Activated gamma-delta T cell (primary cell): ENCODE measurements at regions not wholly inside any gene's neighbourhood (a gene's known extent, or its start where the extent isn't known, plus 50 kb on each side); places are given as distances from the start of the nearest gene placed in this dataset.

Source experiments
- DNase-seq: peaks from one replicate; lab custom pipeline; 2025; lab: John Stamatoyannopoulos, UW

- DNase-seq = no peak
Measured at GRCh38 chr22:49018601-49019000, 809.1 kb downstream of the BRD1 start.

DNA sequence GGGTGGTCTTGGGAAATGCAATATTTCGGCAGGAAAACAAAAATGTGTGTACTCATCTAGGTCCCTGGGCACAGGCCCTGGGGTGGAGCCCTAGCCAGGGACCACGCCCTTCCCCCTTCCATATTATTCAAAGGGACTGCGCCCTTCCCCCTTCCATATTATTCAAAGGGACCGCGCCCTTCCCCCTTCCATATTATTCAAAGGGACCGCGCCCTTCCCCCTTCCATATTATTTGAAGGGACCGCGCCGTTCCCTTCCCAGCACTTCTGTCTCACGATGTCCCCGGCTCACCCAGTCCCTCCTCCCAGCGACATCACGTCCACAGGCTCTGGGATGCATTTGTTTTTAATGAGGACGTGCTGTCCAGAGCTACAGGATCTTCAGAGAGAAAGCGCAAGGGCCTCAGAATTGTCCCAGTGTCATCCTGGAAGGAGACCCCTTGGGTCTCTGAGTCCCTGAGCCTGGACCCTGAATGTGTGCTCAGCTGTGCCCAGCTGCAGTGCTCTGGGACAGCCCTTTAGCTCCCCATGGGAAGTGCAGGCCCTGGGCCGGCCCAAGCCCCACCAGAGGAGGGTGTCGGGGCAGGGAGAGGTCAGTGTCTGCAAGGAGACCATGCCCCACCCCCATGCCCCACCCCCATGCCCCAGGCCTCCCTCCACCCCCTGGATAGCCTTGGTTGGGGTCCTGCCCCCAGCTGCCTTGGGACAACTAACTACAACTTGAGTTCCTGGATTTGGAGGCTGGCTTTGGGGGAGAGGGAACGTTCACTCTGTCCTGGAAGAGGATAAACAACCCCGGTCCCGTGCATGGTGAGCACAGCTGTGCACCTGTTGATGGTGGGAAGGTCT, 810.0 kb downstream of the BRD1 start:
- DNase-seq = no peak

GRCh38 chr22:49016909-49017481, 810.7 kb downstream of the BRD1 start:
- DNase-seq = no peak

DNA sequence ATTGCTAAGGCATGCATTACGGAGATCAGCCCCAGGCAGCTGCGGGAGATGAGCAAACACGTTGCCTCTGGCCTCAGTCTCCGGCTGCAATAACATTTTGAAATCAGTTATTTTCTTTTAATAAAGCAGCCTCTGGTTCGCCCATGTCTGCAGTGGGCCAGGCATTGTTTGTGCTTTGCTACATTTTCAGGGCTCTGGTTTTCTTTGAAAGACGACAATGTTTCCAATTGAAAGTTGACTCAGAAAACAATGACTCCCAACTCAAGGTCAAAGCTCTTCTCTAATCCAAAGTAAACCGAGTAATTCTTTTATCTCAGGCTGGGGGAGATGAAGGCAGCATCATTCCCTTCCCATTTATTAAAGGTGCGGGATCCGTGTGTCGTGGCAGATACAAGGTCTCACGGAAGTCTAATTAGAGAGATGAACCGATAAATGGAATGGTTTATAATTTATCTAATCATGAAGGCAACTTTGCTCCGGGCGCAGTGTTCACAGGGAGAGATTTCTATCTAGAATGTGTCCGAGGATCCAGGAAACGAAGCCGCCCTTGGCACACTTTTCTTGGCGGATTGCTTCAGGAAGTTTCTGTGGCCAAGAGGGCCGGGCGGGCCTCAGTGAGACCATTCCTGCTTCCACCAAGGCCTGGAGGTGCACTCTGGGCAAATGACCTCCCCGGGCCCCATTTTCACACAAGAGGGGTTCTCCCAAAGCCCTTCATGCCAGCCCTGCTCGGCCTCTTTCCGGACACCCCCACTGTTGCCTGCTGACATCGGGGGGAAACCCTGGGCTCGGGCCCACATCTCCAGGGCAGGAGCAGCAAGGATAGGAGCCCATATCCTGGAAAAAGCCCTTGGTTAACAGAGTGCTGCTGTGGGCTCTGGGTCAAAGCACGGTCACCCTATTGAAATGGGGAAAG, 811.4 kb downstream of the BRD1 start:
- DNase-seq = no peak

DNA sequence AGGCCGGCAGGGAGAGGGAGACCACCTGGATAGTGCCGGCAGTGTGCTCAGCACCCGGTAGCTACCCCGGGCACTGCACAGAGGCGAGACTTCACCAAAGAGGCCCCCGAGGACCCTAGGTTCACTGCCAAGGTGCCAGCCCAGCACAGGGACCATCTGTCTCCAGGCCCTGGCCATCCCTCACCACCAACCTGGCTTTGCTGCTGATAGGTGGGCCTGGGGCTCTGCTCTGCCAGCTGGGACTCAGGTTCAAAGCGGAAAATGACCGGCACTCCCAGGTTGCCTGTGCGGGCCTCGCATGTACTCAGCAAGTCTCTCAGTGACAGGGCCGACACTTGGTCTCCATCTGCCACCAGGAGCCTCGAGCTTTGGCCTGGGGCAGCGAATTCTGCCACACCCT, 812.2 kb downstream of the BRD1 start:
- DNase-seq = no peak

- no peak for DNase-seq
Measured at GRCh38 chr22:49014227-49015201, 813.2 kb downstream of the BRD1 start.

GRCh38 chr22:49013707-49014106, 814.0 kb downstream of the BRD1 start:
- DNase-seq = no peak

DNA sequence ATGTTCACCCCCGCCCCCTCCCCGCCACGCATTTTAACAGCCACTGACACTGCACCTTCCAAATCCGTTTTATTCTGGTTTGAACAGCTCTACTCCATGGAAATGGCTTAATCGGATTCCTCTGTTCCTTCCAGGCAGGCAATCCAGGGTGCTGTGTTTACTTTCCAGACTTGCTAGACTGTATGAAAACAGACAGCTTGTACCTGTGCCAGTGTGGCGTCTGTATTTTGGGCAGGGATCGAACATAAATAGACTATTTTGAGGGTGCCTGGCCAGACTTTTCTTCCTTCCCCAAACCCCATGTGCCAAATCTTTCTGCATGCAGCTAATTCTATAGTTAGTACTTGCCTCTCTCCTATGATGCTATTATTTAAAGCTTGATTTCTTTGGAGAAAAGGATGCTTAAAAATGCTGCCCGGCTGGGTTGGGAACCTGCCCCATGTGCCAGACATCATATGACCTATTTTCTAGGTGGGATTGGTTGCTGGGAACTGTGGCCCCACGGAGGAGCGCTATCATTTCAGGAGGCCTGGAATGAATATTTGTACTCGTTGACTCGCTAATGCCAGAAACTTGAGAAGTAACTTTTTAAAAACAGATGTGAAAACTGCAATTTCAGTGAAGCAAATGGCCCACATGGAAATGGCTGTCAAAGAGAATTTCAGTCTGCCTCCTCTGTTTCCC, 814.8 kb downstream of the BRD1 start:
- DNase-seq = no peak

- DNase-seq = no peak
Measured at GRCh38 chr22:49011769-49012648, 815.7 kb downstream of the BRD1 start.

DNA sequence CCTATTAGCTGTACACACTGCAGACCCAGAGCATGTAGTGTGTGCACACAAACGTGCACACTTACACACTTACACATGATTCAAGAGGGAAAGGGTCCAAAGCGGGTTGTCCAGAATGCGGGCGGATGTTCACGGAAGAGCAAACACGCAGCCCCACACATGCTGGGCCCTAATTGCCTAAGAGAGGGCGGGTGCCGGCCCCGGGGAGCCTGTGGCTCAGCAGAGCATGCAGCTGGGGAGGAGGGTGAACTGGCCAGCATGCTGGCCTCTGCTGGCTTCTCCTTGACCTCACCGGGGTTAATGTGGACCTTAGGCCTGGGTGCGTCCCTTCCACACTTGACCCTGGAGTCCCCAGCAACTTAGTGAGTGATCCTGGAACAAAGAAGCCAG, 816.3 kb downstream of the BRD1 start:
- no peak for DNase-seq

DNA sequence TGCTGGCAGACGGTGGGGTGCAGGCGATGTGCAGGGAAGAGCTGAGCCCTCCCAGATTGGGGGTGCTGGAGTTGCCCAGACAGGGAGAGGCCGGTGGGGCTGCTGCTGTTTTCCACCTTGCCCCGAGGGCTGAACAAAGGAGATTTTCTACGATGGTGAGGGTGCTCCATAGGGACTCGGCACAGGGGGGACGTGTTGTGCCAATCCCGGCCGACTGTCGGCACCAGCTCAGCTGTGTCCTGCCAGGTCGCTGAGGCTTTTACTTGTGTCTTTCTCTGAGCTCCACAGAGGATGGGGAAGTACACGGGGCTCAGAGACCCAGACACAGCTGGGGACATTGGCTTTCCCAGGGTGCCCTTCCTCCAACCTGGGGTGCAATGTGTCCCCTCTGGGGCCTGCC, 816.8 kb downstream of the BRD1 start:
- no peak for DNase-seq

DNA sequence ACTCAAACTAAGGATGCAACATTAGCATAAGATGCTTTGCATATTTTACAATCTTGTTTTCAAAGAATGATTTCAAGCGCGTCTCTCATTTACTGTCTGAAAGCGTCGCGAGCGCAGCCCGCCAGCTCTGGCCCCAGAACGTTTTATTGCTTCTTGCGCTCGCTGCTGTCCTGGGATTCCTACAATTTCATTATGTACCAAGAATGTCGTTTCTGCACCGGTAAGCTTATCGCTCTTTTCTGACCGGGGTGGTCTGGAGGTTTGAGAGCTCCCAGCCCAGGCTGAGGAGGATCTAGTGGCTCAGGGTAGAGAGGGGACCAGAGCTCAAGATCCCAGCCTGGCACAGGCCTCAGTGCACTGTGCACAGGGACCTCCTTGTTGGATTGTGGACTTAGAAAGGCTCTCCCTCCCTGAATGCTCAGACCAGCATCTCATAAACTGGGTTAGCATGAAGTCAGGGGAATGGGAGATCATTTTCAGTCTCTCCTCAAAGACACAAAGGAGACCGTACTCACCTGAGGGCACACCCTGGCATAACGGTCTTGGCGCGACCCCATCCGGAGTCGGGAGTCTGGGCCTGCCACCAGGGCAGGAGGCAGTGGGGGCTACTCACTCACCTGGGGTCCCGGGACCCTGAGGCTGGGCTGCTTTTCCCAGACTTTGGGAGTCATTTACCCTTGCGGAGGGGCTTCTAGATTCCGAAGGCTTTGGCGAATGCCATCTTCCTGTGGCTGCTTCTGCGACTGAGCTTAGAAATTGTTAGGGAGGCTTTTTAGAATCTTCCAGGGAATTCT, 817.4 kb downstream of the BRD1 start:
- DNase-seq = no peak

GRCh38 chr22:49009359-49010063, 818.2 kb downstream of the BRD1 start:
- DNase-seq = no peak

- no peak for DNase-seq
Measured at GRCh38 chr22:49008682-49009235, 818.9 kb downstream of the BRD1 start.

DNA sequence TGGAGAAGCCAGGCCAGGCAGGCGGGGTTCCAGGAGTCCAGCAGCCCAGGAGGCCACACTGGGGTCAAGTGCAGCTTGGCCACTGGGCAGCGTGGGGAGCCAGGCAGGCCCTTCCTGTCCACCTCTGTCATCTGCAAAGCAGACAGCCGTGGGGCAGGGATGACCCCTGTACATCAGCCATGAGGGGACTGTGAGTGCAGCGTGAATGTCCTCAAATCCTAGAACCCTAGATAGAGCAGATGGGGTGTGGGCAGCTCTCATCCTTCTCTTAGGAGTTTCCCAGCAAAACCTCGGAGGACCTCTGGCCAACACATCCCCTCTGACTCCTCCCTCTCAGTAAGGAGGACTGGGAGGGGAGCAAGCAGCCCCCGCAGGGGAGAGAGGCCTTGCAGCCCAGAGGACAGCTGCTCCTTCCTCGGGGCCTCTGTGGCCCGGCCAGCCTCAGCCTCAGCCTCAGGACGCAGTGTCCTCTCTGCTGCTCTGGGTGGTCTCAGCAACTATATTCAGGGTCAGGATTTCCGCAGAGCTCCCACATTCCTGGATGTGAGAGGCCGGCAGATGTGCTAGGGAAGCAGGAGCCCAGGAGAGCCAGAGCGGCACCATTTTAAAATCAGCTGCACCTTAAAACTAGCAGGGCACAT, 820.5 kb downstream of the BRD1 start:
- no peak for DNase-seq

- DNase-seq = no peak
Measured at GRCh38 chr22:49006207-49007012, 821.3 kb downstream of the BRD1 start.

- DNase-seq = no peak
Measured at GRCh38 chr22:49005557-49005956, 822.1 kb downstream of the BRD1 start.
